ENCODE measurements at regions not wholly inside any gene's neighbourhood (a gene's known extent, or its start where the extent isn't known, plus 50 kb on each side); places are given as distances from the start of the nearest gene placed in this dataset.
A peak's percentile ranks its signal among the peaks of the same experiment; 100 is the strongest.

DNA sequence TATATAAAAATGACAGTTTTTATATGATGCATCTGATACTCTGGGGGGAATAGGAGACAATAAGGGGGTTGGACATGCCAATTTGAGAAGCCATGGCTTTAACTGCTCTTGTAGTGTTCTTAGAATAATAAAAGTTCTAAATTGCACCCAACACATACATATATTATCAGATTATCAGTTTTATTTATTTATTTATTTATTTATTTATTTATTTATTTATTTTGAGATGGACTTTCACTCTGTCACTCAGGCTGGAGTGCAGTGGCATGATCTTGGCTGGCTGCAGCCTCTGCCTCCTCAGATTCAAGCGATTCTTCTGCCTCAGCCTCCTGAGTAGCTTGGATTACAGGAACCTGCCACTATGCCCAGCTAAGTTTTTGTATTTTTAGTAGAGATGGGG lies 356.8 kb downstream of the TLL1 start:
- H3K4me1 Mint-ChIP-seq (ENCODE audit: low read depth), result no peaks in the 10 kb centered on the region
- CTCF ChIA-PET, result no interaction called here
- intact Hi-C loops (cut with micrococcal nuclease), result no loop called here

DNA sequence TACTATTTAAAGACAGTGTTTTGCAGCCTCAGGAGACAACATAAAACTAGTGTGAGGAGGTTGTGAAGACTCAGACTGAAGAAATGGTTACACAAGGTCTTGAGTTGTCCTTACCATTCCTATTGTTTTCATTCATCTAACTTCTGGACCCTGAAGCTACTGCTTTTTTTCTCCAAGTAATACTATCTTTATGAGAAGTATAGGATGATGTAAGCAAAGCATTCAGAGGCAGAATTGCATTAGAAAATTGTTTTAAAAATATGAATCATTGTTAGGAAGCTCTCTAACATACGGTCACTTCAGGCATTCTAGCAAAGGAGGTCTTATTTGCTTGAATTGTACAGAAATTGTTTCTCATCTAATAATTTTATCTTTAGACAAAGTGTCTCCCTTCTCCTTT lies 357.8 kb downstream of the TLL1 start:
- Mint-ChIP-seq H3K27me3 (no peaks in the 10 kb centered on the region), H3K36me3 (ENCODE audit: low read depth) (no peaks in the 10 kb centered on the region), H3K4me1 (ENCODE audit: low read depth) (no peaks in the 10 kb centered on the region), H3K4me3 (no peak overlapping the region), H3K9me3 (peaks cover 2% of the 10 kb centered on the region), H3K27ac (no peak overlapping the region)
- TF ChIP-seq, protein P1, sequence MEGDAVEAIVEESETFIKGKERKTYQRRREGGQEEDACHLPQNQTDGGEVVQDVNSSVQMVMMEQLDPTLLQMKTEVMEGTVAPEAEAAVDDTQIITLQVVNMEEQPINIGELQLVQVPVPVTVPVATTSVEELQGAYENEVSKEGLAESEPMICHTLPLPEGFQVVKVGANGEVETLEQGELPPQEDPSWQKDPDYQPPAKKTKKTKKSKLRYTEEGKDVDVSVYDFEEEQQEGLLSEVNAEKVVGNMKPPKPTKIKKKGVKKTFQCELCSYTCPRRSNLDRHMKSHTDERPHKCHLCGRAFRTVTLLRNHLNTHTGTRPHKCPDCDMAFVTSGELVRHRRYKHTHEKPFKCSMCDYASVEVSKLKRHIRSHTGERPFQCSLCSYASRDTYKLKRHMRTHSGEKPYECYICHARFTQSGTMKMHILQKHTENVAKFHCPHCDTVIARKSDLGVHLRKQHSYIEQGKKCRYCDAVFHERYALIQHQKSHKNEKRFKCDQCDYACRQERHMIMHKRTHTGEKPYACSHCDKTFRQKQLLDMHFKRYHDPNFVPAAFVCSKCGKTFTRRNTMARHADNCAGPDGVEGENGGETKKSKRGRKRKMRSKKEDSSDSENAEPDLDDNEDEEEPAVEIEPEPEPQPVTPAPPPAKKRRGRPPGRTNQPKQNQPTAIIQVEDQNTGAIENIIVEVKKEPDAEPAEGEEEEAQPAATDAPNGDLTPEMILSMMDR (IDR thresholded peaks at IDR 0.05), result no peak
- ChIA-PET CTCF (no interaction called here), POLR2A (no interaction called here)
- ATAC-seq (no peak), DNase-seq (no peak)
- intact Hi-C loops (cut with micrococcal nuclease), result no loop called here

More for the DNA sequence above, 356.8 kb downstream of the TLL1 start:
- DNase-seq, result no peak
- no peak for ATAC-seq
- Mint-ChIP-seq H3K27ac (no peak overlapping the region), H3K27me3 (no peaks in the 10 kb centered on the region), H3K4me3 (no peak overlapping the region), H3K9me3 (peaks cover 2% of the 10 kb centered on the region), H3K36me3 (ENCODE audit: low read depth) (no peaks in the 10 kb centered on the region)
- TF ChIP-seq, protein P1 (IDR thresholded peaks at IDR 0.05), result no peak
- POLR2A ChIA-PET, result no interaction called here

GRCh38 chr4:166239354-166239753 lies 366.3 kb downstream of the TLL1 start:
- peaks cover 2% of the 10 kb centered on the region for H3K9me3 Mint-ChIP-seq
- H3K27me3 Mint-ChIP-seq, result no peaks in the 10 kb centered on the region
- DNase-seq (no peak), ATAC-seq (no peak)
- H3K4me1 Mint-ChIP-seq (ENCODE audit: low read depth), result no peaks in the 10 kb centered on the region
- TF ChIP-seq, protein P1 (IDR thresholded peaks at IDR 0.05), result no peak
- POLR2A ChIA-PET, result no interaction called here
- no peaks in the 10 kb centered on the region for H3K36me3 Mint-ChIP-seq (ENCODE audit: low read depth)
- intact Hi-C loops (cut with micrococcal nuclease), result no loop called here
- H3K4me3 Mint-ChIP-seq, result no peak overlapping the region
- H3K27ac Mint-ChIP-seq, result no peak overlapping the region
- CTCF ChIA-PET, result interaction anchor here (1.3 kb wide), 1 partner anchor 74 kb away, joined by 4 read pairs; no protein-coding TSS in a partner anchor

DNA sequence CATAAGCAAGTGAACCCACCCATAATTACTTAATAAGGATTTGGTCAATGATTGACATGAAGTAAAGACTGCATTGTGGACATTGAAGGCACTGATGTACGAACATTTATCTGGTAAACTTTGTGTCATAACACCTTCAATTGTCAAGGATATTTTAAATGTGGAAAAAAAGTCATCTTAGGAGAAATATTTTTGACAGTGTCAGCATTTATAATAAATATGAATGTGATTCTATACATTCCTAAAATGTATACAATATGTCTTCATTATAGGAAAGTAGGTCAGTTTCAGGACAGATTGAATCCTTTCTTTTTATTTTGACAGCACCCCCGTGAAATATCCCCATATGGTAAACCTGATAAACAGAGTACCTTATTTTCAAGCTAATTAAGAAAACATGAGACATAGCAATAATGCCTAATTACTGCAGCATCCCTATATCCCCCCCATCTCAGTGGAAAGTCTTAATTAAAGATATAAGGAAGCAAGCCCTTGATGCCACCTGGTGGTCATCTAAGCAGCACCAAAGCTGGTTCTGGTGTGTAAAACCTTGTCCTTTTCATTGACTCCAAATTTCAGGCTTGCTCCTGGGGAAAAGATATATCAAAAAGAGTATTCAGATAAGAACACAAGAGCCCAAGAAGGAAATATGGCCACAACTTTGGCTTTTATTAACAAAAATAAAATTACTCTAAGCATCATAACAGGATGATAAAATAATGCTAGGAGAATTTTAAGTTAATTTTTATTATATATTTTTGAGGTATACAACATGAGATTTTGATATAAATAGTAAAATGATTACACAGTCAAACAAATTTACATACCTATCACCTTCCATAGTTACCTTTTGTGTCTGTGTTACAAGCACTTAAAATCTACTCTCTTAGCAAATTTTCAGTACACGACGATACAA lies 379.7 kb downstream of the TLL1 start:
- ChIA-PET POLR2A (no interaction called here), CTCF (no interaction called here)
- no peaks in the 10 kb centered on the region for H3K27me3 Mint-ChIP-seq
- ATAC-seq, result no peak
- no peak overlapping the region for H3K27ac Mint-ChIP-seq
- TF ChIP-seq, protein P1 (IDR thresholded peaks at IDR 0.05), result no peak
- intact Hi-C loops (cut with micrococcal nuclease), result loop anchor here (10.0 kb wide), 1 partner anchor 88 kb away; no protein-coding TSS in a partner anchor
- H3K4me3 Mint-ChIP-seq, result no peak overlapping the region
- H3K9me3 Mint-ChIP-seq, result no peaks in the 10 kb centered on the region
- no peaks in the 10 kb centered on the region for H3K36me3 Mint-ChIP-seq (ENCODE audit: low read depth)
- no peaks in the 10 kb centered on the region for H3K4me1 Mint-ChIP-seq (ENCODE audit: low read depth)
- peak; percentile 15 for DNase-seq

DNA sequence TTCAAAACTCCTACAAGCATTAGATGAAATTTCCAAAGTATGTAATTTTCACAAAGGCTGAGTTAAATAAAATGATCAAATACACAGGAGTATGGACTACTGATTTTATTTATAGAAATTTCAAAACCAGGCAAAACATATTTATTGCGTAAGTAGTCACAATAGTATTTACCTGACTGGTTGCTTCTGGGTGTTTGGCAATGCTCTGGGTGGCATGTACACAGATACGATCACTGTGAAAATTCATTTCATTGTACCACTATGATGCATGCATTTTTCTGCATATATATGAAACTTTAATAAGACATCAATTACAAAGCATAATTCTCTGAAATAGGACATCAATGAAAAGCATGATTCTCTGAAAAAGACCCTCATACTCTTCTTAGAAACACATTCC lies 384.2 kb downstream of the TLL1 start:
- Mint-ChIP-seq H3K27ac (no peak overlapping the region), H3K9me3 (no peaks in the 10 kb centered on the region), H3K36me3 (ENCODE audit: low read depth) (no peaks in the 10 kb centered on the region), H3K27me3 (no peaks in the 10 kb centered on the region), H3K4me3 (no peak overlapping the region), H3K4me1 (ENCODE audit: low read depth) (no peaks in the 10 kb centered on the region)
- POLR2A ChIA-PET, result no interaction called here
- DNase-seq (no peak), ATAC-seq (no peak)
- TF ChIP-seq, protein P1 (IDR thresholded peaks at IDR 0.05), result no peak
- CTCF ChIA-PET, result interaction anchor here (1.0 kb wide), 1 partner anchor 91 kb away, joined by 3 read pairs; no protein-coding TSS in a partner anchor
- intact Hi-C loops (cut with micrococcal nuclease), result loop anchor here (10.0 kb wide), 1 partner anchor 92 kb away; no protein-coding TSS in a partner anchor

Measured in activated CD8-positive, alpha-beta T cell treated with anti-CD3 and anti-CD28 coated beads for 36 hours (primary cell).